ENCODE measurements at regions not wholly inside any gene's neighbourhood (a gene's known extent, or its start where the extent isn't known, plus 50 kb on each side); places are given as distances from the start of the nearest gene placed in this dataset.

DNA sequence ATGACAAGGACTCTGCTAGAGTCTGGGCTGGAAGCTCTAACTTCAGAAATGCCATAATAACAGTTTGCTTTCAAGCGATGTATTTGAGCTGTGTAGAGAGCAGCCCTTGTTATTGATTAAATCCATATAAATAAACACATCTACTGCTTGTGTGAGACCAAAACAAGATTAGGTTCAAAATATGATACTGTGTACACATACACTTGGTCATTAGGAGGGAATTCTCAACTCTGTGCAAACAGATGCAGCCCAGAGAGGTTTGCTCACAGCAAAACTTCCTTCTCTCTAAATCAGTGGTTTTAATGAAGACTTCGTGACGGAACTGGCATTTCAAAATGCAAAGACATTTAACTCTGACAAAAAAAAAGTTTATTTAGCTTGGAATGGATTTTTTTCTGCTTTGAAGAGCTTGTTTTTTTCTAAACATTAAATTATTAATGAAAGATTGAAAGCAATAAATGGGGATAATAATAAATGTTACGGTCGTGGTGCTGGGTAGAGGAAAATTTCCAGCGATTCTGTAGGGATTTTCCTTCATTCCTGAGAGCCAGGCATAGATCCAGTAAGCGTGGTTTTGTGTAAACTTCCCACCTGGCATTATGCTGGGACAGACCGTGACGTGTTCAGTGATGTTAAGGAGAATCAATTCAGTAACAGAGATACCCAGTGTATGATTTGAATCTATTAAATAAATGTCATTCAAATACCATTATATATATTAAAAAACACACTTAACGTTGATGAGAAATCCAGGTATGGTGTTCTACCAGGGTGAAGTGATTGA lies 213.7 kb downstream of the TEX29 start:
- H3K4me1 ChIP-seq: no peaks in the 10 kb centered on the region
- no peaks in the 10 kb centered on the region for H3K27me3 ChIP-seq
- no peaks in the 10 kb centered on the region for H3K36me3 ChIP-seq
- intact Hi-C loops (cut with DNase I): no loop called here
- TF ChIP-seq, protein P1, sequence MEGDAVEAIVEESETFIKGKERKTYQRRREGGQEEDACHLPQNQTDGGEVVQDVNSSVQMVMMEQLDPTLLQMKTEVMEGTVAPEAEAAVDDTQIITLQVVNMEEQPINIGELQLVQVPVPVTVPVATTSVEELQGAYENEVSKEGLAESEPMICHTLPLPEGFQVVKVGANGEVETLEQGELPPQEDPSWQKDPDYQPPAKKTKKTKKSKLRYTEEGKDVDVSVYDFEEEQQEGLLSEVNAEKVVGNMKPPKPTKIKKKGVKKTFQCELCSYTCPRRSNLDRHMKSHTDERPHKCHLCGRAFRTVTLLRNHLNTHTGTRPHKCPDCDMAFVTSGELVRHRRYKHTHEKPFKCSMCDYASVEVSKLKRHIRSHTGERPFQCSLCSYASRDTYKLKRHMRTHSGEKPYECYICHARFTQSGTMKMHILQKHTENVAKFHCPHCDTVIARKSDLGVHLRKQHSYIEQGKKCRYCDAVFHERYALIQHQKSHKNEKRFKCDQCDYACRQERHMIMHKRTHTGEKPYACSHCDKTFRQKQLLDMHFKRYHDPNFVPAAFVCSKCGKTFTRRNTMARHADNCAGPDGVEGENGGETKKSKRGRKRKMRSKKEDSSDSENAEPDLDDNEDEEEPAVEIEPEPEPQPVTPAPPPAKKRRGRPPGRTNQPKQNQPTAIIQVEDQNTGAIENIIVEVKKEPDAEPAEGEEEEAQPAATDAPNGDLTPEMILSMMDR (IDR thresholded peaks at IDR 0.05): no peak
- no peak for TF ChIP-seq POLR2A (IDR thresholded peaks at IDR 0.05)
- no peak for DNase-seq
- no peak overlapping the region for H3K4me3 ChIP-seq (replicated peaks in 1 of 3)
- no peak overlapping the region for H3K27ac ChIP-seq
- WGBS, 2 donors: 53% methylated on average over 10 of the region's 10 CpGs
- no peaks in the 10 kb centered on the region for H3K9me3 ChIP-seq

DNA sequence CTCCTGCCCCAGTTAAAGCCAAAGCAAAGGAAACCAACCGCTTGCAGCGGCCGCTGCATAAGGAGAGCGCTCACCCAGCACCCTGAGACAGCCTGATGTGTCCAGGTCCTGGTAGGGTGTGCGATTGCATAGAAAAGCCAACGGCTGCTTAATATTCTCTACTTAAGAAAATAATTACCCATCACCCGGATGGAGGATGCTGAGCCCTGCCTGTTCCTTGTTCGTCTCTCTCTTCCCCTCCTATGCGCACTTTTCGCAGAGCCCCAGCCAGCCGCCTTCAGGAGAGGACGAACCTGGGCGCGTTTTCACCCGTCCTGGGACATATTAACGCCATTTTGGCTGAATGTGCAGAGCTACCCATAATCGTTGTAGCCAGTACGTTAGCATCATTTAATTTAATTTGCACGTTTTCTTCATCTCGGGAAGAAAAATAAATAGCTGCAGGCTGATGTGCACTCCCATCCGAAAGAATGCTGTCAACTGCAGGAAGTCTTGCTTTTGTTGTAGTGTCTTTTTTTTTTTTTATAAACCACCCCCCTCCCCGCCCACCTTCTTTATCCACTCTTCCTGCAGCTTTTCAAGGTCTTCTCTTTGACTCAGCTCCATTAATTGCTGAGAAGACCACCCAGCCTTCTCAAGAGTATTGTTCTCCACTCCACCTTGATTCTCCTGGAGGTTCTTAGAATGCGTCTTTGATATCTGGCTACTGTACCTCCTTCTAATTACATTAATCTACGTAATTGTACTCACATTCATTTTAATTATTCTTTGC lies 214.5 kb downstream of the TEX29 start:
- no peak for DNase-seq
- H3K36me3 ChIP-seq: no peaks in the 10 kb centered on the region
- no peak for TF ChIP-seq POLR2A (IDR thresholded peaks at IDR 0.05)
- TF ChIP-seq, protein P1 (IDR thresholded peaks at IDR 0.05): no peak
- intact Hi-C loops (cut with DNase I): no loop called here
- no peaks in the 10 kb centered on the region for H3K27me3 ChIP-seq
- 14 to 17% methylated on average over 24 of the region's 24 CpGs for WGBS, 2 donors
- no peaks in the 10 kb centered on the region for H3K4me1 ChIP-seq
- H3K27ac ChIP-seq: no peak overlapping the region
- no peak overlapping the region for H3K4me3 ChIP-seq (replicated peaks in 1 of 3)
- no peaks in the 10 kb centered on the region for H3K9me3 ChIP-seq

DNA sequence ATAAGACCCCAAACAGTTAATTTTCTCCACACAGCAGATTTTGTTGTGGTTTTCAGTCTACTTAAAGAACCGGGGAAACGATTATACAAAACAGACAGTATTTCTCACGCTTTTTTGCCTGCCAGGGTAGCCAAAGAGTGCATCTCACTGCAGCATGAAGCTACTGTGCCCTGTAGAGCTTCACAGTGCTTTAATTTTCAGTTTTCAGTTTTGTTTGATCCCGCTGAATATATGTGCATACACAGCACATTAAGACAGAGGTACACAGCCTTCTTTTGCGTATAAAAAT lies 215.0 kb downstream of the TEX29 start:
- H3K27ac ChIP-seq: no peak overlapping the region
- H3K36me3 ChIP-seq: no peaks in the 10 kb centered on the region
- intact Hi-C loops (cut with DNase I): no loop called here
- 47 to 53% methylated on average over 5 of the region's 5 CpGs for WGBS, 2 donors
- DNase-seq: no peak
- H3K4me1 ChIP-seq: no peaks in the 10 kb centered on the region
- H3K27me3 ChIP-seq: no peaks in the 10 kb centered on the region
- no peak overlapping the region for H3K4me3 ChIP-seq (replicated peaks in 1 of 3)
- TF ChIP-seq, protein P1 (IDR thresholded peaks at IDR 0.05): no peak
- TF ChIP-seq POLR2A (IDR thresholded peaks at IDR 0.05): no peak
- no peaks in the 10 kb centered on the region for H3K9me3 ChIP-seq

DNA sequence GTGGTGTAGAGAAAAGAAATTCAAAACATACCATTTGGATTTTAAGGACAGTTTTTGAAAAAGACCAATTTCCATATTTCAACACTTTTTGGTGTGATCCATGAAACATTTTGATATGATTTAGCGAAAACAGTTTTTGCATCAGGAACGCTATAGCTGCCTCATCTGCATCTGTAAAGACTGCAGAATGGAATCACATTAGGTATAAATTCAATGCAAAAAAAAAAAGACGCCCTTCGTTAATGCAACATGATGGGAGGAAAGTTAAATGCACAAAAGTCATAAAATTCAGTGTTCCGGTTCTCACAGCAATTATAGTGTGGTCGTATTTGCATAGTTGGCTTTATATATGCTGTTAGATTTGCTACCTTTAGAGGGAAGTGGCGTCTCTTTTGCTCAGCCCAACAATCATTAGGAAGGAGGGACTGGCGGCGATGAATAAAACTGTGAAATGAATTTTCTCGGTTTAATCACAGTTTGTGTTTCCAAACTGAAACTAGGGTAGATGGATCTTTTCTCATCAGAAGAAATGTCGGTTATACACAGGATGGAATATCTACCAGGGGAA lies 215.7 kb downstream of the TEX29 start:
- no peaks in the 10 kb centered on the region for H3K4me1 ChIP-seq
- TF ChIP-seq, protein P1 (IDR thresholded peaks at IDR 0.05): no peak
- no peak for TF ChIP-seq POLR2A (IDR thresholded peaks at IDR 0.05)
- DNase-seq: no peak
- 77 to 80% methylated on average over 11 of the region's 11 CpGs for WGBS, 2 donors
- no peaks in the 10 kb centered on the region for H3K9me3 ChIP-seq
- H3K27ac ChIP-seq: no peak overlapping the region
- no peak overlapping the region for H3K4me3 ChIP-seq (replicated peaks in 1 of 3)
- intact Hi-C loops (cut with DNase I): no loop called here
- no peaks in the 10 kb centered on the region for H3K27me3 ChIP-seq
- H3K36me3 ChIP-seq: no peaks in the 10 kb centered on the region
